GM12873 (cell line): ENCODE measurements at regions not wholly inside any gene's neighbourhood (a gene's known extent, or its start where the extent isn't known, plus 50 kb on each side); places are given as distances from the start of the nearest gene placed in this dataset.

Source experiments
- TF ChIP-seq, protein P1 (sequence below): IDR thresholded peaks from 2 replicates; pipeline ENCODE4 v1.5.1; 2012; ENCODE audit warnings: low read depth, mild to moderate bottlenecking, moderate library complexity, low read length, control low read depth; ENCODE audit not compliant: insufficient read depth; ENCODE audit errors: missing control alignments

DNA sequence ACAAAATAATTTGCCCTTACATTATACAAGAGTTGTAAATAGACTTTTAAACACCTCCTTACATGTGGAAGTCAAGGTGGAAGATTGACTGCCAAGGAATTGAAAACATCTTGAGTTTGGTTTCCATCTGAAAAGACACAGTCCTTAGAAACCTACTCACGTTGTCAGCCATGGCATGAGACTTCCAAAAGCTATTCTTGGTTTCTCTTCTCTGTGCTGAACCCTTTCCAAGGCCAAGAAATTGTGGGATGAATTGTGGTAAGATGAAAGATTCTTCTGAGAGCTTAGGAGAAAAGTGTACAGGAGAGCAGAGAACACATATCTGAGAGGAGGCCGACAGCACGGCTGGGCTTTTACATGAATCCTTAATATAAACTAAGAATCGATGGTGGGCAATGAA, 370.0 kb downstream of the FBXW7 start:
- TF ChIP-seq, protein P1, sequence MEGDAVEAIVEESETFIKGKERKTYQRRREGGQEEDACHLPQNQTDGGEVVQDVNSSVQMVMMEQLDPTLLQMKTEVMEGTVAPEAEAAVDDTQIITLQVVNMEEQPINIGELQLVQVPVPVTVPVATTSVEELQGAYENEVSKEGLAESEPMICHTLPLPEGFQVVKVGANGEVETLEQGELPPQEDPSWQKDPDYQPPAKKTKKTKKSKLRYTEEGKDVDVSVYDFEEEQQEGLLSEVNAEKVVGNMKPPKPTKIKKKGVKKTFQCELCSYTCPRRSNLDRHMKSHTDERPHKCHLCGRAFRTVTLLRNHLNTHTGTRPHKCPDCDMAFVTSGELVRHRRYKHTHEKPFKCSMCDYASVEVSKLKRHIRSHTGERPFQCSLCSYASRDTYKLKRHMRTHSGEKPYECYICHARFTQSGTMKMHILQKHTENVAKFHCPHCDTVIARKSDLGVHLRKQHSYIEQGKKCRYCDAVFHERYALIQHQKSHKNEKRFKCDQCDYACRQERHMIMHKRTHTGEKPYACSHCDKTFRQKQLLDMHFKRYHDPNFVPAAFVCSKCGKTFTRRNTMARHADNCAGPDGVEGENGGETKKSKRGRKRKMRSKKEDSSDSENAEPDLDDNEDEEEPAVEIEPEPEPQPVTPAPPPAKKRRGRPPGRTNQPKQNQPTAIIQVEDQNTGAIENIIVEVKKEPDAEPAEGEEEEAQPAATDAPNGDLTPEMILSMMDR: no peak

DNA sequence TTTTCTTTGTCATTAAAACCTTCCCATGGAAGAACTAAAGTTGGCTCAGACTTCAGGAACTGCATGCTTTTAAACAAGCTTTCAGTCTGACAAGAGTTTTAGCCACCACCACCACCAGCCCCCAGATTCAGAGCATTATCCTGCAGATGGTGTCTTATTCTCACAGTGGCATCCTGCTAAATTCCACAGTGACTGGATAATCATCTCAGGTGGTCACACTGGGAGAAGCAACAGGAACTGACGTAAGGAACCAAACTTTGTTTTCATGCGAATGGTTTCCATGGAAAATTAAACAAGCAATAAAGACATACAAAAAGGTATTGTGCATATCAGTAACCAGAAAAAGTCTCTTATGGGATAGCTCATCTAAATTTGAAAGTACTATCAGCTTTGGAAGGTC, 370.7 kb downstream of the FBXW7 start:
- TF ChIP-seq, protein P1: no peak

DNA sequence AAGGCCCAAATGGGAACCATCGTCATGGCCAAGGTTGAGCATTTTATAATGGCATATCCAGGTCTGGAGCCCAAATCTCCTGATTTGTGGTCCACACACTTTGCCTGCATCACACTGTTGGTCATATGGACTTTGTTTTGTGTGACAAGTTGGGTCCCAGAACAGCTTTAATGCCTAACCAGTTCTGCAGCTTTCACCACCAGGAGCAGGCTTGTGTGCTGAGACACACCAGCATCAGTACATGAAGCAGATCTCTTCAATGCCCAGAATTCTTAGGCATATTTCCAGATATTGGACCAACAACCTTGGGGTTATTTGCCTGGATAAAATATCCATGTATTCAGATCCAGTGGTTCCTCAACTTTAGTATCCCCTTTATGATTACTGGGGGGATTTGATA, 371.3 kb downstream of the FBXW7 start:
- TF ChIP-seq, protein P1: no peak

DNA sequence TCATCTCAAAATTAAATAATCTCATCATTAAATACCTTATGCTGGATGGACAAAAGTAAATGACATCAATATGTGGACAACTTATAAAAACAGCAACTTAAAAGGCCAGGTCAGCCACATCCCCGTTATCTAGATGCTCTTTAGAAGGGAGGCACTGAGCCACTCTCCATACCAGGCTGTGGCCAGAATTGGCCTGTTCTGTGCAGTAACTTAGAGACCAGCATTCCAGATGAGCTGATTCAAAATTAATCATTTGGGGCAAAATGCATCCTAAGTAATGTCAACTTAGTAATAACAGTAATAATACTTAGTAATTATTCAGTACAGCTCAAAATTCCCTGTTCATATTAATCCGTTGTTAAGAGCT, 373.6 kb downstream of the FBXW7 start:
- TF ChIP-seq, protein P1: no peak

DNA sequence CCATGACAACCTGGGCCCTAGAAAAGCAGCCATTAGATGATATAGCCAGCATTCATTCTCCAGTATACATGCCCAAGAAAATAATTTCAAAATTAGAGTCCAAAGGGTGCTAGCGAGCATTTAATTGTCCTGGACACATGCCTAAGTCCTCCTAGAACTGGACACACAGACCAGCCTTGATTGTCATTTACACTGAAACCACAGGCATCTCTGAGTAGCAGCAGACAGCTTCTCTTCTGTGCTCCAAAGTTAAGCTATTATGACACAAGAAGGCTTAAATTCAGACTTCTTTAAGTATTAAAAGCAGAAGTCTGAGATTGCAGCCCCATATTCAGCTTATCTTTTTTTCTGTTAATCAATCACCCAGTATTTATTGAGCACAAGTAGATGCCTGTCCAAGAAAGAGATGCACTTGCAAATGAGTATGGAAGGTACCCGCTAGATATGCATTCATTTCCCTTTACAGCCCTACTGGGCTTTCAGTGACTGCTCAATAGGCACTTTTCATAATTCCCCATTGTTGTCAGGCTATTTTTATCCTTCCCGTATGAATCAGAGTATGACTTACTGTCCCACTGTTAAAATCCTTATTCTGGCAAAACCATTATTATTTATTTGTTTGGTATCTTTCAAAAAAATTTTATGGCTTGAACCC, 374.1 kb downstream of the FBXW7 start:
- TF ChIP-seq, protein P1: no peak

DNA sequence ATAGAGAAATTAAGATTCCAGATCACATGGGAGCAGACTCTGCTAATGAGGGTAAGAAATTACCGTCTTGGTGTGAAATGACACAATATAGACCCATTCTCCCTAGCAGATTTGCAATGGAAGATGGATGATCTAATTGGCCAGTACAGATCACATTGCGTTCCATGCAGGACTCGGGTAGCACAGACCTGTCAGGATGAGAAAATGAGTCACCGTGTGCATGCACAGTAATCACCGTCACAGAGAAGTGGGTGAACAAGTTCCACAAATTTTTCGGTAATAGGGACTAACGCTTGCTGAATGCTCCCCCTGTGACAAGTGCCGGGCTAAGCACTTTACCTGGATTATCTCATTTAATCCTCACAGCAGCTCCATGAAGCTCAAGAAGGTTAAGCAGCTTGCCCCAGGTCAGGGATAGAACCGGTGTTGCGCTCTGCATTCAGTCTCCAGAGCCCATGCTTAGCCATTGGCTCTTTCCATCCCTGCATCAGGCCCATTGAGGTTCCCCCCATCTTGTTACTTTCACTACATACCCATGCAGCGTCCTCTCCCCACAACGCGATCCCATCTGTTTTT, 375.6 kb downstream of the FBXW7 start:
- TF ChIP-seq, protein P1: no peak

DNA sequence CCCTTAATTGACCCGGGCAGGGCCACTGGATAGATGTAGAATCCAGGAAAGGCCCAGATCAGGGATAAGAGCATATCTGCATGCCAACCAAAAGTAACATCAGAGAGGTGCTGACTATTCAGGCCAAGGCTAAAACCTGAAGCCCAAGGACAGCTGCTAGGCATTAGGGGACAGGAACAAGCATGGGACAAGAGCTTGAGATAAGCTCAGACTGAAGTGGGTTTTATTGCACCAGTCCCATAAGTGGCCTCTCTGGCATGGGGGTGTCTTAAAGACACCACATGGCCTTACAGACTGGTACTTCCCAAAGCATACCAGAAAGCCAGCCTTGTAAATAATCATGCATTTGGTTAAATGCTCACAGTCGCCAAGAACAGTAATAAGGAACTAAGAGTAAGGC, 376.1 kb downstream of the FBXW7 start:
- TF ChIP-seq, protein P1: no peak
